ENCODE measurements at regions not wholly inside any gene's neighbourhood (a gene's known extent, or its start where the extent isn't known, plus 50 kb on each side); places are given as distances from the start of the nearest gene placed in this dataset.

- no peak for DNase-seq
Observed at GRCh38 chr7:42431873-42432272, 194.9 kb upstream of the GLI3 start.

- no peak for DNase-seq
Observed at GRCh38 chr7:42429339-42429738, 192.3 kb upstream of the GLI3 start.

DNA sequence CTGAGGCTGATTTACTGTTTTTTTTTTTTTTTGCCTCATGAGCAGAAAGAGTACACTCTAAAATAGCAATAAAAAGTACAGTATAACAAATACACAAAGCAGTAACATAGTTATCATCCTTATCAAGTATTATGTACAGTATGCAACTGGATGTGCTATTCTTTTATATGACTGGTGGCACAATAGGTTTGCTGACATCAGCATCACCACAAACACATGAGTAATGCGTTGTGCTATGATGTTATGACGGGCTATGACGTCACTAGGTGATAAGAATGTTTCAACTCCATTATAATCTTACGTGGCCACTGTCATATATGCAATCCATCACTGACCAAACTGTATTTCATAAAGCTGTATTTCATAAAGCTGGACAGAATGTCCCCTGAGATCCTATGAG is 189.2 kb upstream of the GLI3 start:
- no peak for DNase-seq

GRCh38 chr7:42414941-42415505 is 178.0 kb upstream of the GLI3 start:
- no peak for DNase-seq

DNA sequence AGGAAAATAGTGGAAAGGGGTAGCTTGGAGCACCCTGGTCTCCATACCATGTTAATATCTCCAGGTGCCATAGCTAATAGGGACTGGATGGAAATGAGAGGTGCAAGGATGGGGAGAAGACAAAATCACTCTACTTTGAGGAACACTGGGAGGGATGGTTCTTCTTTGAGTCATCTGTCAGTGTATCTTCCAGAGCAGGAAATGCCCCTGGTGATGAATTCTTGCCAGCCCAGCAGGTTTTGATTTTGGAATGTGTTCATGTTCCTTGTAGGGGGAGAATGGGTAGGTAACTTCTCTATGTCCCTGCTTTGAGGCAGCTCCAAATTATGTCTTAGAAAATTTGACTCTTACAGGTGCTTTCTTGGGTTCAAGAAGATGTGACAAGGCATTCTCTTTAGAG is 177.0 kb upstream of the GLI3 start:
- no peak for DNase-seq

DNA sequence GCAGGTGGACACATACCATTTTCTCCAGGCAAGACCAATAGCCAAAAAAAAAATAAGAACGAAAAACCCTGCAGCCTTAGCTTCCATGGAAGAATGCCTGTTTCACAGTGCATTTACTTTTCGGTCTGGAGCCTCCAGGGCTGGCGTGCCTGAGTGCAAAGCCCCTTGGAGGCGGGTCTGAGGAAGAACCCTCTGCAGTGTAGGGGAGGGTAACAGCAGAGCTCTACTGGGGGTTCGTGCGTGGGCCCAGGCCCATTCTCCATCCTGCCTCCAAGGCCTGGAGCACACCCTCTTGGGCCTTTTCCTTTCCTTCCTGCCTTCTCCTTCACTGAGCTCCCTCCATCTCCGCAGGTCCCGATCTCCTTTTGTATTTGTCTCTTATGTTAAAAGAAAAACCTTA is 172.3 kb upstream of the GLI3 start:
- DNase-seq, result no peak

GRCh38 chr7:42407833-42408232 is 170.8 kb upstream of the GLI3 start:
- DNase-seq, result no peak

DNA sequence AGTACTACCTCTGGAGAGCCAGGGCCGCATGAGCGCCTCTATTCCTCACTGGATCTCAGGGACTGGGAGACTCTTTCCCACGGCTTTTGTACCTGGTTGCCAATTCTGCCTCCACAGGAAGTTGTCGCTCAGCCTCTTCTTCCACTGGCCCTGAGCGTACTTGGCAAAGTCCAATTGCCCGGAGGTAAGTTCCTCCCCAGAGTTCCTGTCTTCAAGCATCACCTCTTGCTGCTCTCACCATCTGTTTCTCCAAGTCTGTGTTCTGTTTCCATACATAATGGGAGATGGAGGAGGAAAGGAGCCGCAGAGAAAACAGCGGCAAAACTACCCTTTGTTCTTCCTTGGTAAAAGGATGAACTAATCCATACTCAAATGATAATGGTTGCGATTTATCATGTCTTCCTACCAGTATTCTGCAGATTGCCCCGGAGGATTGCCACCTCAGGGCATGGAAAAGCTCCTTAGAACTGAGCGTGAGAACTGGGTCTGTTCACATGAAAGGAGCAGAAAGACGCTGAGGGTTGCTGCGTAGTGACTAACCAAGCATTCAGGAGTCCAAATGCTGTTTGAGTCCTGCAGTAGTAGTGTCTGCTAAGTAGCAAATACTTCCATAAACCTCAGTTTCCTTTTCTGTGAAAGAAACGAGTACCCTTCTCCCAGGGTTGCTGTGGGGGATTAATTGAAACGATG is 170.2 kb upstream of the GLI3 start:
- DNase-seq, result no peak

GRCh38 chr7:42406358-42406757 is 169.3 kb upstream of the GLI3 start:
- no peak for DNase-seq

- DNase-seq, result no peak
Observed at GRCh38 chr7:42405782-42406181, 168.8 kb upstream of the GLI3 start.

DNA sequence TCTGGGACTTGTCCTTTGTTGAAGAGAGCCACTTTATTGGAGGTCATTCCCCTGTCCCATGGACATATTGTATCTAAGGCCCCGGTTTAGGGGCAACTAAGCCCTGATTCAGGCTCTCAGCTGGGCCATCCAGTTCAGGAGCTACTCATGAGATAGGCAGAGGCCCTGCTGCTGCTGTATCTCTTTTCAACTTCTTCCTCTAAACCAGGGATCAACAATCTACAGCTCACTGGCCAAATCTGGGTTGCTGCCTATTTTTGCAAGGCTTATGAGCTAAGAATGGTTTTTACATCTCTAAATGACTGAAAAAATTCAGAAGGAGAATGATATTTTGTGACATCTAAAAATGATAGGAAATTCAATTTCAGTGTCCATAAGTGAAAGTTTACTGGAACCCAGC is 166.8 kb upstream of the GLI3 start:
- no peak for DNase-seq

DNA sequence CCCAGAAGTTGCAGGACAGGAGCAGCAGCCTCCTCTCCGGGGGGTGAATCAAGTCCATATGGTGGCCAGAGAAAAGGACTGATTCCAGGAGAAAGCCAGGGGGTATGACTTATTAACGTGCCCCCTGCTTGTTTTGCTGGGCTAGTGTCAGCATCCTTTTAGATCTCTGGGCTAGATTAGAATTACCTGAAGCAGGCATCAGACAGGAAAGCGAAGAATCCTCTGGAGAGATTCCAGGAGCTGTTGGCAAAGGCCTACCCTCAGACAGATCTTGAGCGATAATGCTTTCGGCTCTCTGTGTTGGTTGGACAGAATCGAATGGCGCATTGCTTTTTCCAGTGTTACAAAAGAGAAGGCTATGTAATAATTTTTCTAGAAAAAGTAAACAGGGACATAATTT is 164.0 kb upstream of the GLI3 start:
- no peak for DNase-seq

GRCh38 chr7:42400211-42400772 is 163.3 kb upstream of the GLI3 start:
- DNase-seq, result no peak

DNA sequence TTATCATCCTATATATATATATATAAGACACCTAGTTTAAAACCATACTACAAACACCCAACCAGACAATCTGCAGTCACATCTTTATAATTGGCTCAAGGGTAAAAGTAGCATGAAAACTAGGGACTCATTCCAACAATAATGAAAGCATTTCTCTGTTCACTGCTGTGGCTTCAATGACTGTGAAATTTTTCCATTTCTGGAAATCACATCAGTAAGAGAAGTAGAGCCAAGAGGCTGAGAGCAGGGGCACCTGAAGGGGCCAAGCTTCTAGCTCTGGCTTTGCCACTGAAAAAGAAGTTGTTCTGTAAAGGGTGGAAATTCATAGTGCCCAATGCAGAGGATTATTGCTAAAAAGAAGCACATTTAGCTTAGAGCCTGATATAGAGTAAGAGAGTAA is 158.6 kb upstream of the GLI3 start:
- DNase-seq, result no peak

DNA sequence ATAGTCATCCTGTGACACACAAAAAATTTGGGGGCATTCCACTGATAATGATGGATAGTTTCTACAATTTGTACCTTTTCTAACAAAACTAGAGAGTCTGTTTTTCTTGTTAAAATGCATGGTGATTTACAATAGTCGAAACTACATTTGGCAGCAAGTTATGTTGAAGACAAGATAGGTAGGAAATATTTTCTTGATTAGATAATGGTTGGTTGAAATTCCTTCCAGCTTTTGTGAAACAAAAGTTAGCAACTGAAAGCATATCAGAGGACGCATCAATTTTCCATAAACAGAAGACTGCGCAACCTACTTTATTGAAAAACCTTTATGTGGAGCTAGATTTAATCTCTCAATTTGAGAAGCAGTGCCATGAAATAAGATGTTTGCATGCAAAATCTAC is 155.8 kb upstream of the GLI3 start:
- no peak for DNase-seq

GRCh38 chr7:42389697-42390096 is 152.7 kb upstream of the GLI3 start:
- DNase-seq, result no peak

DNA sequence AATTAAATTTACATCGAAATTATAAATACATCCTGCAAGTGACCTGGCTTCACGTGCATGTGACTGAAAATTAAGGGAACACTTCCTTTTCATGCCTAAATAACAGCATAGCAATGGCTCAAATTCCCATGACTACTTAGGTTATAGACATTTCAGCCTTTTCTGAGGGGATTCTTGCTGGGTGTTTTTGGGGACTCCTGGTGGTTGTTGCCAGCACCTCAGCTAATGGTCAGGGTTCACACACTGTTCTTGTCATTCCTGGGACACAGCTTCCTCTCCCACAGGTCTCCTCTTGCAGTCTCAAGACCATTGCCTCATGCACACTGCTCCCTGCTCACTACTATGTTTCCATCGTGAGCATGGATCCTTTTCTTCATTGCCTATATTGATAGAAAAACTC is 148.9 kb upstream of the GLI3 start:
- DNase-seq, result no peak

- DNase-seq, result no peak
Observed at GRCh38 chr7:42381161-42381560, 144.2 kb upstream of the GLI3 start.

DNA sequence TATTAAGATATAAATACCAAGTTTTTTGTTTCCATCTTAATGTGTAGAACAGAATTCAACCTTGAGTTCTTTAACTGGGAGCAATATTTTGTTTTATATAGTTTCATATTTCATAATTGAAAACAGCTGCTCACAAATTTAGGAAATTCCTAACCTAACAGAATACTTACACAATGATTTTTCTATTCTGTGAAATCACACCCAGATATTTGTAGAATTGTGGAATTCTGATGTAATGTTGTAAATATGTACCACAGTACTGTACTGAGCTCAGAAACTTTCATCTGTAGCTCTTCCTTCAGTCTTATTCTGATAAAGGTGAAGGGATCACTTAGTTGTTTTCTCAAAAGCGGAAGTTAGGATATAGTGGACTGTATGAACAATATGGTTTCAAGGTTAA is 143.4 kb upstream of the GLI3 start:
- no peak for DNase-seq

DNA sequence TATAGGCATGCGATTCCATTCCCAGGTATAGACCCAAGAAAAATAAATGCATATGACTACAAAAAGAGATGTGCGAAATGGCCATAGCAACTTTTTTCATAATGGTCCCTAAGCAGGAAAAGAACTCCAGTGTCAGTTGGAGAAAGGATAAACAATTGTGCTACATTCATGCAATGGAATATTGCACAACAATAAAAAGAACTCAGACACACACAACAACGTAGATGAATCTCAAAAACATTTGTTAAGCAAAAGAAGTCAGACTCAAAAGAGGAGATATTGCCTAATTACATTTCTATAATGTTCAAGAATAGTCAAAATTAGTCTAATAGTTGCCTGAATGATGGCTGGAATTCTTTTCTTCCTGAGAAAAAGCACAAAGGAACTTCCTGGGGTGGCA is 141.1 kb upstream of the GLI3 start:
- DNase-seq, result no peak

- DNase-seq, result no peak
Observed at GRCh38 chr7:42373285-42373684, 136.3 kb upstream of the GLI3 start.

- no peak for DNase-seq
Observed at GRCh38 chr7:42372479-42372878, 135.5 kb upstream of the GLI3 start.

DNA sequence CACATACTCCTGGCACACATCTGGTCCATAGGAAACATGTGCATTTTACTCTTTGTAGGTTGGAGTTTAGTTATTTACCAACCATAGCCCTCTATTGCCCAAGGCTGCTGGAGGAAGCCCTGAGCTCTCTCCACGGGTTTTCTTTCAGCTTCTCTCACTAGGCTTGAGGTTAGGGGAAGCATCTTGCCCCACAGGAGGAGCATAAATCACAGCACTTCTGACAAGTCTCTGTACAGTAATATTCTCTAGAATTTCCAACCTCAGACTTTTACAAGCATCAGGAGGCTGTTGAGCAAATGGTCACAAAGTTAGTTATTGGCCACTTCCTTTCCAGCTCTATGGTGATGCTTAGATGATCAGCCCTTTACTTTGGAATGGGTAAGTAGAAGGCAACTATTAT is 122.9 kb upstream of the GLI3 start:
- no peak for DNase-seq

DNA sequence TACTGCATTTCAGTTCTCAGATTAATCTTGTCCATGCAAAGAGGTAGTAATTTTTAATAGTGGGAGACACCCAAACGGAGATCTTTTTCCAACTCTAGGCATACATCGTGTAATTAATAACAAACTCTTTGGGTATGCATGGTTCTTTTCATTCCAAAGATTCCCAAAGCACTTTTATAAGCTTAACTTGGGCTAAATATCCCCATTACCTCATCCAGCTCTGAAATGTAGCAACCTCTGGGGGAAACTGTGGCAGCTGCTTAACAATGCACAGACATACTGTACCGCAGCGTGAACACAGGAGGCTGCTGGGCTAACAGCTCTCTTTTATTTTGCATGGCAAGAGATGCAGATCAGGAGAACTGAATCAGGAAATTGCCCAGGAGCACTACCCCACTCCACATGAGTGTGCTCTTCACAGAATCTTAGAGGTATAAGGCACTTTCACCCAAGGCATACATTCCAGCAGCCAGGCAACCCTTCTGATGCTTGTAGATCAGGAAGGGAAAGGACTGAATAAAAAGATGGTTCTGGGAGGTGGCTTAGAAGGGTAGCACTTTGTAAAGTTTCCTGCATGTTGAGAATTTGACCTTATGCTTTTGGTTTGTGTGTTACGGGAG is 114.4 kb upstream of the GLI3 start:
- DNase-seq, result no peak

DNA sequence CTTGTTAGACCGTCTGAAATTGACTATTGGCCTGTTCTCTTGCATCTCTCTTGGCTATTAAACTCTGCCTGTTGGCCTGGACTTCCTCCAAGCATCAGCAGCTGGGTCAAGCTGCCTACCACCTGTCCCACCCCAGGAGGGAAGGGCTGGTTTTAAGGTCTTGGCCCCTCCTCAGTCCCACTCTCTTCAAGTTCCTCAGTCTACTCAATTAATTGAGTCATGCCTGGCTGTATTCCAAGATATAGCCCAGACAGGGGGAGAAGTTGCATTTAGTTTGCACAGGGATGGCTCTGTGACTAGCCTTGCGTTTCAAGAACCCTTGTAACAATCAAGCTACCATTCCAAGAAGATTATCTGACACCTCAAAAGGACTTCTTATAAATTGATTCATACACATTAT is 113.8 kb upstream of the GLI3 start:
- DNase-seq, result no peak
